IMR-90 (cell line): ENCODE measurements at regions not wholly inside any gene's neighbourhood (a gene's known extent, or its start where the extent isn't known, plus 50 kb on each side); places are given as distances from the start of the nearest gene placed in this dataset.

ENCODE experiments used
- ATAC-seq: fragments of 200-7000 bp; cut with Tn5 transposase; 2 replicates; pipeline ENCODE4 v1.9.1; 2020; ENCODE audit warnings: low read depth, mild to moderate bottlenecking, moderate library complexity
- BruUV-seq: library from RNA; stranded (reverse); fragments of 400-500 nt; replicated peaks from 2 replicates; lab custom pipeline; 2021; lab: Mats Ljungman, UMichigan
- CTCF ChIA-PET: fragments of 300-600 bp; formaldehyde crosslinking; extraction: SDS; loops from one replicate; lab custom pipeline; 2021; ENCODE audit warnings: antibody characterized with exemption; lab: Yijun Ruan, JAX
- POLR2A ChIA-PET: fragments of 300-600 bp; sonication (Branson Sonifier 250); formaldehyde crosslinking; loops from one replicate; lab custom pipeline; 2022; ENCODE audit warnings: antibody characterized with exemption; ENCODE audit not compliant: unreplicated experiment; lab: Charles Lee
- DNase-seq: peaks from one replicate; pipeline ENCODE4 v3.0.0; 2013
- H2AFZ ChIP-seq: replicated peaks from 2 replicates; pipeline ENCODE3; 2013; ENCODE audit warnings: low read length, mild to moderate bottlenecking; ENCODE audit not compliant: poor library complexity
- H2AK5ac ChIP-seq: 2 replicates; pipeline ENCODE4 v1.6.1; 2013; ENCODE audit warnings: low read depth, low read length, inconsistent platforms
- H2AK9ac ChIP-seq: replicated peaks from 2 replicates; pipeline ENCODE3; 2013; ENCODE audit warnings: mild to moderate bottlenecking, low read depth, low read length, moderate library complexity; ENCODE audit not compliant: poor library complexity
- H2BK120ac ChIP-seq: 2 replicates; pipeline ENCODE4 v1.6.1; 2013; ENCODE audit warnings: low read depth, low read length, inconsistent platforms
- H2BK15ac ChIP-seq: 3 replicates; pipeline ENCODE4 v1.6.1; 2013; ENCODE audit warnings: low read depth, low read length, inconsistent platforms
- H2BK20ac ChIP-seq: 2 replicates; pipeline ENCODE4 v1.6.1; 2013; ENCODE audit warnings: low read depth, mild to moderate bottlenecking, inconsistent platforms, low read length, moderate library complexity
- H2BK5ac ChIP-seq: 2 replicates; pipeline ENCODE4 v1.6.1; 2013; ENCODE audit warnings: mild to moderate bottlenecking, low read depth, low read length, inconsistent platforms; ENCODE audit not compliant: poor library complexity, severe bottlenecking
- H3K14ac ChIP-seq: replicated peaks from 2 replicates; pipeline ENCODE4 v1.6.1; 2013; ENCODE audit warnings: low read depth, low read length, inconsistent platforms
- H3K18ac ChIP-seq: 2 replicates; pipeline ENCODE4 v1.6.1; 2013; ENCODE audit warnings: low read depth, low read length, control low read depth
- H3K23ac ChIP-seq: 2 replicates; pipeline ENCODE4 v1.6.1; 2013; ENCODE audit warnings: low read depth, low read length, inconsistent platforms
- H3K27ac ChIP-seq: 2 replicates; pipeline ENCODE4 v1.5.1; 2013; ENCODE audit warnings: mild to moderate bottlenecking, control low read depth, low read length; ENCODE audit not compliant: insufficient read depth
- H3K27me3 ChIP-seq: 2 replicates; pipeline ENCODE4 v1.6.1; 2013; ENCODE audit warnings: low read length; ENCODE audit not compliant: control insufficient read depth, insufficient read depth
- H3K36me3 ChIP-seq: 2 replicates; pipeline ENCODE4 v1.6.1; 2013; ENCODE audit warnings: low read length, mixed read lengths; ENCODE audit not compliant: control insufficient read depth, insufficient read depth
- H3K4ac ChIP-seq: 2 replicates; pipeline ENCODE4 v1.6.1; 2013; ENCODE audit warnings: low read depth, low read length, inconsistent platforms
- H3K4me1 ChIP-seq: 2 replicates; pipeline ENCODE4 v1.6.1; 2013; ENCODE audit warnings: low read length, mixed read lengths; ENCODE audit not compliant: control insufficient read depth, insufficient read depth
- H3K4me2 ChIP-seq: 2 replicates; pipeline ENCODE4 v1.6.1; 2013; ENCODE audit warnings: low read depth, mild to moderate bottlenecking, control low read depth, low read length, moderate library complexity
- H3K4me3 ChIP-seq: 2 replicates; pipeline ENCODE4 v1.5.1; 2013; ENCODE audit warnings: low read depth, mild to moderate bottlenecking, control low read depth, low read length, moderate library complexity; ENCODE audit not compliant: insufficient read depth
- H3K56ac ChIP-seq: 2 replicates; pipeline ENCODE4 v1.6.1; 2013; ENCODE audit warnings: low read length, inconsistent platforms; ENCODE audit not compliant: insufficient read depth; ENCODE audit errors: extremely low read depth
- H3K79me1 ChIP-seq, 2 experiments: 2 replicates each; pipeline ENCODE4 v1.6.1; 2013; ENCODE audit warnings: low read length in 2 of 2, inconsistent platforms in 1 of 2, low read depth in 1 of 2
- H3K9ac ChIP-seq: 2 replicates; pipeline ENCODE4 v1.6.1; 2013; ENCODE audit warnings: low read depth, low read length, control low read depth
- H3K9me1 ChIP-seq: 2 replicates; pipeline ENCODE4 v1.6.1; 2013; ENCODE audit warnings: low read length, inconsistent platforms; ENCODE audit not compliant: insufficient read depth
- H3K9me3 ChIP-seq: 2 replicates; pipeline ENCODE4 v1.6.1; 2013; ENCODE audit warnings: low read length; ENCODE audit not compliant: control insufficient read depth, insufficient read depth
- H4K20me1 ChIP-seq: 2 replicates; pipeline ENCODE4 v1.6.1; 2013; ENCODE audit warnings: low read length, inconsistent platforms; ENCODE audit not compliant: insufficient read depth
- H4K5ac ChIP-seq: 2 replicates; pipeline ENCODE4 v1.6.1; 2013; ENCODE audit warnings: mild to moderate bottlenecking, low read depth, low read length, control low read depth
- H4K8ac ChIP-seq, 2 experiments: 2 replicates each; pipeline ENCODE4 v1.6.1; 2013; ENCODE audit warnings: low read depth in 2 of 2, low read length in 2 of 2, control low read depth in 1 of 2, inconsistent platforms in 1 of 2
- H4K91ac ChIP-seq: 2 replicates; pipeline ENCODE4 v1.6.1; 2013; ENCODE audit warnings: low read depth, low read length, inconsistent platforms; ENCODE audit not compliant: insufficient read depth
- BHLHE40 ChIP-seq: fragments of 150-350 bp; IDR thresholded peaks from 2 replicates; pipeline ENCODE4 v1.6.1; 2016; ENCODE audit warnings: mild to moderate bottlenecking, low read depth, low read length
- CEBPB ChIP-seq: IDR thresholded peaks from 2 replicates; pipeline ENCODE4 v1.6.1; 2012; ENCODE audit warnings: low read depth, low read length, improper control_type of control experiment
- CHD1 ChIP-seq: IDR thresholded peaks from 2 replicates; pipeline ENCODE4 v1.6.1; 2012; ENCODE audit warnings: low read depth, low read length, improper control_type of control experiment
- ELK1 ChIP-seq: fragments of 150-350 bp; IDR thresholded peaks from 2 replicates; pipeline ENCODE4 v1.6.1; 2016; ENCODE audit warnings: low read depth, mild to moderate bottlenecking, low read length, moderate library complexity, borderline replicate concordance
- FOS ChIP-seq: fragments of 150-350 bp; IDR thresholded peaks from 2 replicates; pipeline ENCODE4 v1.6.1; 2016; ENCODE audit warnings: low read depth, low read length
- MAFK ChIP-seq: IDR thresholded peaks from 2 replicates; pipeline ENCODE4 v1.6.1; 2012; ENCODE audit warnings: low read depth, low read length, improper control_type of control experiment
- MAZ ChIP-seq: IDR thresholded peaks from 2 replicates; pipeline ENCODE4 v1.6.1; 2012; ENCODE audit warnings: low read depth, mild to moderate bottlenecking, low read length, improper control_type of control experiment, moderate library complexity, borderline replicate concordance
- NFE2L2 ChIP-seq: fragments of 150-350 bp; IDR thresholded peaks from 2 replicates; pipeline ENCODE4 v1.6.1; 2016; ENCODE audit warnings: low read depth, mild to moderate bottlenecking, low read length
- RAD21 ChIP-seq: IDR thresholded peaks from 2 replicates; pipeline ENCODE4 v1.6.1; 2012; ENCODE audit warnings: low read length, improper control_type of control experiment
- RCOR1 ChIP-seq: IDR thresholded peaks from 2 replicates; pipeline ENCODE4 v1.6.1; 2012; ENCODE audit warnings: mild to moderate bottlenecking, low read length, improper control_type of control experiment; ENCODE audit not compliant: insufficient replicate concordance
- RFX5 ChIP-seq: IDR thresholded peaks from 2 replicates; pipeline ENCODE4 v1.8.0; 2012; ENCODE audit warnings: low read depth, mild to moderate bottlenecking, low read length, moderate library complexity
- SMC3 ChIP-seq: fragments of 150-350 bp; IDR thresholded peaks from 2 replicates; pipeline ENCODE4 v1.6.1; 2016; ENCODE audit warnings: low read depth, mild to moderate bottlenecking, antibody characterized with exemption, low read length, moderate library complexity
- WGBS, 2 experiments: methylation state at CpG; one replicate each; pipeline versions ENCODE4 v1.1.5 to v1.1.7; 2013; ENCODE audit warnings: missing lambda C conversion rate in 2 of 2; ENCODE audit not compliant: insufficient read length in 1 of 2; ENCODE audit errors: extremely low coverage in 2 of 2; 5-methylcytosine and 5-hydroxymethylcytosine counted together
- dilution Hi-C: fragments of 300-500 bp; cut with HindIII; formaldehyde crosslinking; loops from one replicate; pipeline ENCODE4 v1.14.3; 2018; ENCODE audit warnings: low sequenced_read_pairs; ENCODE audit not compliant: unreplicated experiment
- in situ Hi-C: fragments of 300-500 bp; cut with MboI; formaldehyde crosslinking; loops from 3 replicates; pipeline ENCODE4 v1.14.3; 2019; ENCODE audit warnings: low sequenced_read_pairs, inconsistent platforms, mixed read lengths
- intact Hi-C: fragments of 100-400 bp; cut with micrococcal nuclease; formaldehyde crosslinking; loops from 2 replicates; pipeline ENCODE4 v1.10.0; 2022

- TF ChIP-seq RFX5 = no peak
- TF ChIP-seq MAFK = no peak
- no peak for TF ChIP-seq NFE2L2
- TF ChIP-seq CEBPB = no peak
- TF ChIP-seq FOS = no peak
- TF ChIP-seq SMC3 = no peak
- TF ChIP-seq MAZ = no peak
- no peak for TF ChIP-seq CHD1
- no peak for TF ChIP-seq BHLHE40
- no peak for TF ChIP-seq ELK1
- TF ChIP-seq RCOR1 = no peak
- TF ChIP-seq RAD21 = no peak
Measured at GRCh38 chr2:150136893-150137292, 350.6 kb downstream of the RND3 start.

More at GRCh38 chr2:150136893-150137292, 350.6 kb downstream of the RND3 start:
- no peak overlapping the region for H2AFZ ChIP-seq
- no peaks in the 10 kb centered on the region for H3K36me3 ChIP-seq
- ATAC-seq (no peak), DNase-seq (no peak)
- H3K9me1 ChIP-seq = peaks cover 4% of the 10 kb centered on the region
- POLR2A ChIA-PET = no interaction called here
- H4K91ac ChIP-seq = no peak overlapping the region
- no peak overlapping the region; the same call in 1 of the 2 replicates for H2AK5ac ChIP-seq
- H3K4me2 ChIP-seq = no peak overlapping the region
- H2BK15ac ChIP-seq = peak overlapping the region; percentile 65; the same call in 1 of the 3 replicates
- no peak overlapping the region for H3K9ac ChIP-seq
- BruUV-seq = no TSS peak
- H4K20me1 ChIP-seq = no peaks in the 10 kb centered on the region
- intact Hi-C loops = loop anchor here (10.0 kb wide), 1 partner anchor 328 kb away; no protein-coding TSS in a partner anchor
- no peak overlapping the region for H4K5ac ChIP-seq
- H3K4me3 ChIP-seq = no peak overlapping the region
- H3K18ac ChIP-seq = no peak overlapping the region
- H2BK20ac ChIP-seq = peak overlapping the region; percentile 21; the same call in 1 of the 2 replicates
- no peak overlapping the region for H2AK9ac ChIP-seq
- peak overlapping the region; percentile 50; the same call in 1 of the 2 replicates for H3K14ac ChIP-seq
- no peak overlapping the region for H3K23ac ChIP-seq
- H3K4ac ChIP-seq = no peak overlapping the region
- dilution Hi-C loops = no loop called here
- in situ Hi-C loops = loop anchor here (25.0 kb wide), 2 partner anchors 325 to 1100 kb away; no protein-coding TSS in a partner anchor
- no CpG with 5 or more reads among the region's 7 CpGs for WGBS, 2 experiments
- H3K4me1 ChIP-seq = peaks cover 5% of the 10 kb centered on the region
- H4K8ac ChIP-seq = no peak overlapping the region
- no peak overlapping the region for H2BK5ac ChIP-seq
- no peak overlapping the region for H3K56ac ChIP-seq
- no peaks in the 10 kb centered on the region for H3K27me3 ChIP-seq
- CTCF ChIA-PET = no interaction called here
- no peak overlapping the region for H2BK120ac ChIP-seq
- H3K9me3 ChIP-seq = no peaks in the 10 kb centered on the region
- H3K27ac ChIP-seq = no peak overlapping the region
- H3K79me1 ChIP-seq = no peaks in the 10 kb centered on the region
